Progenitor cell of endocrine pancreas (in vitro differentiated cells): ENCODE measurements at regions not wholly inside any gene's neighbourhood (a gene's known extent, or its start where the extent isn't known, plus 50 kb on each side); places are given as distances from the start of the nearest gene placed in this dataset.
A peak's percentile ranks its signal among the peaks of the same experiment; 100 is the strongest.

Source experiments
- DNase-seq: peaks from one replicate; pipeline ENCODE4 v3.0.0; 2021; ENCODE audit warnings: low spot score; ENCODE audit not compliant: unreplicated experiment
- H3K27ac Mint-ChIP-seq: 2 replicates; pipeline ENCODE4 v1.8.0; 2021; ENCODE audit warnings: mild to moderate bottlenecking, moderate library complexity, mixed read lengths
- H3K27me3 Mint-ChIP-seq: 2 replicates; pipeline ENCODE4 v1.8.0; 2021; ENCODE audit warnings: mixed read lengths
- H3K36me3 Mint-ChIP-seq: 2 replicates; pipeline ENCODE4 v1.8.0; 2022; ENCODE audit warnings: mixed read lengths; ENCODE audit not compliant: insufficient read depth
- H3K4me1 Mint-ChIP-seq: 2 replicates; pipeline ENCODE4 v1.8.0; 2021; ENCODE audit warnings: low read depth, mixed read lengths
- H3K4me3 Mint-ChIP-seq: 2 replicates; pipeline ENCODE4 v1.8.0; 2021; ENCODE audit warnings: low read depth, mild to moderate bottlenecking, moderate library complexity, mixed read lengths
- H3K9me3 Mint-ChIP-seq: 2 replicates; pipeline ENCODE4 v1.8.0; 2021; ENCODE audit warnings: low read depth, mixed read lengths
- CTCF ChIP-seq: fragments of 200-600 bp; sonication (generic); IDR thresholded peaks from one replicate; pipeline ENCODE4 v1.5.0; 2021; ENCODE audit warnings: antibody characterized with exemption, mild to moderate bottlenecking; ENCODE audit not compliant: unreplicated experiment

GRCh38 chr15:62636823-62637573 lies 405.5 kb upstream of the TPM1 start:
- Mint-ChIP-seq H3K27ac (no peak overlapping the region), H3K36me3 (no peaks in the 10 kb centered on the region), H3K27me3 (no peaks in the 10 kb centered on the region), H3K4me3 (no peak overlapping the region), H3K9me3 (no peaks in the 10 kb centered on the region), H3K4me1 (peaks cover 18% of the 10 kb centered on the region)
- no peak for TF ChIP-seq CTCF
- no peak for DNase-seq

GRCh38 chr15:62637574-62637897 lies 405.0 kb upstream of the TPM1 start:
- DNase-seq = no peak
- H3K27me3 Mint-ChIP-seq = no peaks in the 10 kb centered on the region
- H3K27ac Mint-ChIP-seq = peak overlapping the region; percentile 11
- no peaks in the 10 kb centered on the region for H3K36me3 Mint-ChIP-seq
- H3K9me3 Mint-ChIP-seq = no peaks in the 10 kb centered on the region
- TF ChIP-seq CTCF = no peak
- peaks cover 18% of the 10 kb centered on the region for H3K4me1 Mint-ChIP-seq
- H3K4me3 Mint-ChIP-seq = no peak overlapping the region

- H3K36me3 Mint-ChIP-seq = no peaks in the 10 kb centered on the region
- H3K27me3 Mint-ChIP-seq = no peaks in the 10 kb centered on the region
- H3K27ac Mint-ChIP-seq = no peak overlapping the region
- no peak for DNase-seq
- no peak for TF ChIP-seq CTCF
- H3K9me3 Mint-ChIP-seq = no peaks in the 10 kb centered on the region
- H3K4me1 Mint-ChIP-seq = peaks cover 18% of the 10 kb centered on the region
- no peak overlapping the region for H3K4me3 Mint-ChIP-seq
These were observed 404.5 kb upstream of the TPM1 start for GRCh38 chr15:62637950-62638619.

- no peaks in the 10 kb centered on the region for H3K9me3 Mint-ChIP-seq
- H3K36me3 Mint-ChIP-seq = no peaks in the 10 kb centered on the region
- H3K27ac Mint-ChIP-seq = no peak overlapping the region
- no peak for DNase-seq
- TF ChIP-seq CTCF = no peak
- no peak overlapping the region for H3K4me3 Mint-ChIP-seq
- peaks cover 4% of the 10 kb centered on the region for H3K27me3 Mint-ChIP-seq
- peaks cover 18% of the 10 kb centered on the region for H3K4me1 Mint-ChIP-seq
These were observed 403.1 kb upstream of the TPM1 start for GRCh38 chr15:62639432-62639831.

- H3K4me3 Mint-ChIP-seq = no peak overlapping the region
- no peak for TF ChIP-seq CTCF
- DNase-seq = no peak
- no peak overlapping the region for H3K27ac Mint-ChIP-seq
- no peaks in the 10 kb centered on the region for H3K9me3 Mint-ChIP-seq
- H3K4me1 Mint-ChIP-seq = peaks cover 18% of the 10 kb centered on the region
- no peaks in the 10 kb centered on the region for H3K36me3 Mint-ChIP-seq
- H3K27me3 Mint-ChIP-seq = peaks cover 4% of the 10 kb centered on the region
These were observed 402.5 kb upstream of the TPM1 start for GRCh38 chr15:62639906-62640605.
